Spleen (tissue), 11 donors: ENCODE measurements at regions not wholly inside any gene's neighbourhood (a gene's known extent, or its start where the extent isn't known, plus 50 kb on each side); places are given as distances from the start of the nearest gene placed in this dataset.

Source experiments
- DNase-seq: peaks from one replicate; pipeline ENCODE4 v3.0.0-alpha.2; 2020
- H3K27ac ChIP-seq, 8 donors: fragments of 200-600 bp; sonication (generic) in 7 of 8; 1 replicate in 4 of 8; 2 replicates in 4 of 8; pipeline versions ENCODE4 v1.5.0 to v1.8.0; 2016 to 2021; ENCODE audit warnings: inconsistent platforms in 4 of 8, mild to moderate bottlenecking in 4 of 8, moderate library complexity in 1 of 8
- H3K27me3 ChIP-seq, 7 donors: fragments of 200-600 bp; sonication (generic) in 6 of 7; replicated peaks in 1 of 7; 1 replicate in 4 of 7; 2 replicates in 3 of 7; pipeline versions ENCODE4 v1.5.0 to v1.8.0; 2016 to 2021; ENCODE audit warnings: inconsistent platforms in 3 of 7, mild to moderate bottlenecking in 1 of 7
- H3K36me3 ChIP-seq, 6 donors: fragments of 200-600 bp; sonication (generic) in 5 of 6; 1 replicate in 4 of 6; 2 replicates in 2 of 6; pipeline versions ENCODE4 v1.5.0 to v1.8.0; 2016 to 2021; ENCODE audit warnings: inconsistent platforms in 2 of 6
- H3K4me1 ChIP-seq, 6 donors: fragments of 200-600 bp; sonication (generic) in 5 of 6; 1 replicate in 3 of 6; 2 replicates in 3 of 6; pipeline versions ENCODE4 v1.5.0 to v1.8.0; 2016 to 2021; ENCODE audit warnings: inconsistent platforms in 3 of 6
- H3K4me3 ChIP-seq, 8 donors: fragments of 200-600 bp; sonication (generic) in 7 of 8; 1 replicate in 4 of 8; 2 replicates in 4 of 8; pipeline versions ENCODE4 v1.5.0 to v1.8.0; 2016 to 2021; ENCODE audit warnings: inconsistent platforms in 4 of 8, mild to moderate bottlenecking in 4 of 8, moderate library complexity in 2 of 8
- H3K9me3 ChIP-seq, 8 donors: fragments of 200-600 bp; sonication (generic) in 7 of 8; 1 replicate in 4 of 8; 2 replicates in 4 of 8; pipeline versions ENCODE4 v1.5.0 to v1.8.0; 2016 to 2021; ENCODE audit warnings: inconsistent platforms in 4 of 8
- CTCF ChIP-seq, 11 experiments: fragments of 200-600 bp in 7 of 11; fragments of 450-650 bp in 4 of 11; sonication (generic) in 4 of 11; IDR thresholded peaks in 8 of 11; conservative IDR thresholded peaks in 3 of 11; 1 replicate in 7 of 11; 2 replicates in 4 of 11; pipeline versions ENCODE4 v1.4.0 to v1.8.0; 2016 to 2021; ENCODE audit warnings: antibody characterized with exemption in 11 of 11, inconsistent platforms in 4 of 11, mild to moderate bottlenecking in 1 of 11
- POLR2A ChIP-seq, 3 donors: fragments of 450-650 bp; IDR thresholded peaks; one replicate each; pipeline ENCODE4 v1.5.1; 2017; ENCODE audit warnings: antibody characterized with exemption in 3 of 3, mild to moderate bottlenecking in 1 of 3
- POLR2AphosphoS5 ChIP-seq, 3 donors: sonication (generic); formaldehyde crosslinking; IDR thresholded peaks; one replicate each; pipeline ENCODE4 v1.5.1; 2017; ENCODE audit warnings: antibody characterized with exemption in 3 of 3
- WGBS, 5 donors: extraction: QIAGEN DNeasy Blood & Tissue Kit in 3 of 5; methylation state at CpG; one replicate each; pipeline versions ENCODE4 v1.1.5 to v1.1.7; 2013 to 2018; 5-methylcytosine and 5-hydroxymethylcytosine counted together
- intact Hi-C: fragments of 100-400 bp; cut with DNase I; formaldehyde crosslinking; loops from one replicate; pipeline ENCODE4 v1.15.0; 2023; ENCODE audit warnings: low total_unique reads
- donor health status: healthy with polysubstance abuse.
- donor health status: DM: no; HTN: no; CAD: no; lungs with moderate emphysema.
- donor health status: DM: no; HTN: no; CAD: no.
- donor health status: Bipolar disorder and iron deficiency.
- donor health status: healthy.
- donor health status: DM: no; HTN: no; CAD: no.
- donor health status: DM: yes; HTN: yes; CAD: no.

- Histone ChIP-seq H3K27ac (no peak overlapping the region), H3K36me3 (no peaks in the 10 kb centered on the region), H3K4me1 (peaks cover 6 to 19% (median 15%) of the 10 kb centered on the region in 6 donors), H3K4me3 (no peak overlapping the region), H3K27me3 (no peaks in the 10 kb centered on the region), H3K9me3 (peaks cover 0 to 7% (median 0%) of the 10 kb centered on the region in 8 donors)
- intact Hi-C loops: no loop called here
- no peak for DNase-seq
- no peak for TF ChIP-seq CTCF (IDR thresholded peaks at IDR 0.05 in 8 of 11, conservative IDR thresholded peaks at IDR 0.05 in 3 of 11)
- TF ChIP-seq POLR2AphosphoS5 (IDR thresholded peaks at IDR 0.05): no peak
- no peak for TF ChIP-seq POLR2A (IDR thresholded peaks at IDR 0.05)
- 87 to 99% (median 97%) methylated on average over 3 of the region's 3 CpGs for WGBS, 5 donors
Observed at GRCh38 chr1:42017730-42018129, 99.0 kb upstream of the HIVEP3 start.

GRCh38 chr1:42017259-42017658 lies 98.5 kb upstream of the HIVEP3 start:
- Histone ChIP-seq H3K27me3 (no peaks in the 10 kb centered on the region), H3K4me1 (peaks cover 6 to 19% (median 15%) of the 10 kb centered on the region in 6 donors), H3K27ac (no peak overlapping the region), H3K4me3 (no peak overlapping the region), H3K9me3 (peaks cover 0 to 7% (median 0%) of the 10 kb centered on the region in 8 donors), H3K36me3 (no peaks in the 10 kb centered on the region)
- no peak for TF ChIP-seq POLR2A (IDR thresholded peaks at IDR 0.05)
- TF ChIP-seq CTCF (IDR thresholded peaks at IDR 0.05 in 8 of 11, conservative IDR thresholded peaks at IDR 0.05 in 3 of 11): no peak
- no peak for TF ChIP-seq POLR2AphosphoS5 (IDR thresholded peaks at IDR 0.05)
- DNase-seq: no peak
- intact Hi-C loops: no loop called here
- WGBS, 5 donors: 73 to 94% (median 84%) methylated on average over 2 of the region's 2 CpGs

GRCh38 chr1:42014823-42015222 lies 96.1 kb upstream of the HIVEP3 start:
- no peaks in the 10 kb centered on the region for H3K36me3 ChIP-seq
- no peak overlapping the region for H3K27ac ChIP-seq
- WGBS, 5 donors: 68 to 81% (median 80%) methylated on average over 3 of the region's 3 CpGs
- peaks cover 0 to 7% (median 0%) of the 10 kb centered on the region in 8 donors for H3K9me3 ChIP-seq
- TF ChIP-seq POLR2AphosphoS5 (IDR thresholded peaks at IDR 0.05) (no peak), POLR2A (IDR thresholded peaks at IDR 0.05) (no peak), CTCF (IDR thresholded peaks at IDR 0.05 in 8 of 11, conservative IDR thresholded peaks at IDR 0.05 in 3 of 11) (no peak)
- intact Hi-C loops: no loop called here
- no peak overlapping the region for H3K4me3 ChIP-seq
- peaks cover 6 to 19% (median 15%) of the 10 kb centered on the region in 6 donors for H3K4me1 ChIP-seq
- DNase-seq: no peak
- H3K27me3 ChIP-seq: no peaks in the 10 kb centered on the region

- Histone ChIP-seq H3K4me3 (no peak overlapping the region), H3K36me3 (no peaks in the 10 kb centered on the region), H3K27ac (peak overlapping the region in 6 of 8 donors; percentile 4 to 52 (median 23)), H3K27me3 (no peaks in the 10 kb centered on the region), H3K9me3 (peaks cover 0 to 3% (median 0%) of the 10 kb centered on the region in 8 donors), H3K4me1 (peaks cover 6 to 19% (median 16%) of the 10 kb centered on the region in 6 donors)
- DNase-seq: no peak
- intact Hi-C loops: no loop called here
- TF ChIP-seq CTCF (IDR thresholded peaks at IDR 0.05 in 8 of 11, conservative IDR thresholded peaks at IDR 0.05 in 3 of 11) (no peak), POLR2AphosphoS5 (IDR thresholded peaks at IDR 0.05) (peak in 1 of 3 donors; percentile 10), POLR2A (IDR thresholded peaks at IDR 0.05) (no peak)
- WGBS, 5 donors: 30 to 40% (median 32%) methylated on average over 7 of the region's 7 CpGs
Observed at GRCh38 chr1:42013881-42014470, 95.3 kb upstream of the HIVEP3 start.
